ENCODE measurements at regions not wholly inside any gene's neighbourhood (a gene's known extent, or its start where the extent isn't known, plus 50 kb on each side); places are given as distances from the start of the nearest gene placed in this dataset.
A peak's percentile ranks its signal among the peaks of the same experiment; 100 is the strongest.

DNA sequence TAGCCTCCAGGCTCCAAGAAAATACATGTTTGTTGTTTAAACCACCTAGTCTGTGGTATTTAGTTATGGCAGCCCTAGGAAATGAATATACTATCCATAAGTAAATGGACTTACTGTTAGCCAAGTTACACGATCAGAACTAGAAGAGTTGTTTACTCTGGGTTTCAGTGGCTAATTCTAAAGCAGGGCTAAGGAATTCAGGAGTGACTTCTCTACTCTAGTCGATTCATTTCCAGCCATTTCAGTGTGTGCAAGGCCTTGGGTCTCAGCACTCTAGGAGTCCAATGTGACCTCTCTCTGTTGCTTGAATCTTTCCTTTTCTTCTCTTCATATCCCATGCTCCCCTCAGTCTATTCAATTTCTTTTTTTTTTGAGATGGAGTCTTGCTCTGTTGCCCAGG, 66.7 kb downstream of the BHLHE40 start:
- TF ChIP-seq CTCF (IDR thresholded peaks at IDR 0.05; ENCODE audit: insufficient read depth, low read length, missing control alignments), result no peak
- ChIA-PET CTCF (interaction anchor here (0.6 to 3.5 kb wide), 3 partner anchors 214 to 354 kb away, joined by 3 to 10 read pairs (median 3); no protein-coding TSS in a partner anchor), POLR2A (no interaction called here)
- no peak overlapping the region for H3K4me3 ChIP-seq (ENCODE audit: low read depth, low read length)
- DNase-seq (ENCODE audit: low read depth, low spot score), result no peak

DNA sequence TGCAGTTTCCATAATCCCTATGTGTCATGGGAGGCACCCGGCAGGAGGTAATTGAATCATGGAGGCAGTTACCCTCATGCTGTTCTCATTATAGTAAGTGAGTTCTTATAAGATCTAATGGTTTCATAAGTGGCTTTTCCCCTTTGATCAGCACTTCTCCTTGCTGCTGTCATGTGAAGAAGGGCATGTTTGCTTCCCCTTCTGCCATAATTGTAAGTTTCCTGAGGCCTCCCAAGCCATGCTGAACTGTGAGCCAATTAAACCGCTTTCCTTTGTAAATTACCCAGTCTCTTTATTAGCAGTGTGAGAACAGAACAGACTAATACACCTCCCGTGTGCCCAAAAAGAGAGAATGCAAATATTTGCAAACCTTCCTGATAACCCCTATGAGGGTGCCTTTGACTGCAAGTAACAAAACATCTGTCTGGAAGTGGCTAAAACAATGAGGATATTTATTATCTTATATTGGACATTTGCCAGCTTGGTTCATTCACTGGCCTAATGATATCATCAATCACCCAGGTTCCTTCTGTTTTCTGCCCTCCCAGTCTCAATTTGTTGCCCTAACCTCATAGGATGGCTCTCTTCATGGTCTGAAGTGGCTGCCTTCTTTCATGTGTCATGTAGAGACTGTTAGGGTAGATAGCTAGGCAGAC, 68.7 kb downstream of the BHLHE40 start:
- POLR2A ChIA-PET, result no interaction called here

GRCh38 chr3:5051772-5052171, 70.3 kb upstream of the ARL8B start:
- ChIA-PET CTCF (interaction anchor here (1.3 to 11.7 kb wide), 7 partner anchors 9 to 397 kb away, joined by 4 to 416 read pairs (median 5); no protein-coding TSS in a partner anchor), POLR2A (interaction anchor here (0.5 kb wide), 1 partner anchor 71 kb away, joined by 3 read pairs; no protein-coding TSS in a partner anchor)
- DNase-seq (ENCODE audit: low read depth, low spot score), result no peak
- H3K4me3 ChIP-seq (ENCODE audit: low read depth, low read length), result no peak overlapping the region
- no peak for TF ChIP-seq CTCF (IDR thresholded peaks at IDR 0.05; ENCODE audit: insufficient read depth, low read length, missing control alignments)

More for the DNA sequence above, 68.7 kb downstream of the BHLHE40 start:
- CTCF ChIA-PET, result interaction anchor here (1.4 to 3.5 kb wide), 2 partner anchors 10 to 336 kb away, joined by 4 to 10 read pairs; no protein-coding TSS in a partner anchor
- no peak for TF ChIP-seq CTCF (IDR thresholded peaks at IDR 0.05; ENCODE audit: insufficient read depth, low read length, missing control alignments)
- no peak overlapping the region for H3K4me3 ChIP-seq (ENCODE audit: low read depth, low read length)
- no peak for DNase-seq (ENCODE audit: low read depth, low spot score)

- H3K4me3 ChIP-seq (ENCODE audit: low read depth, low read length), result no peak overlapping the region
- POLR2A ChIA-PET, result interaction anchor here (0.5 kb wide), 1 partner anchor 71 kb away, joined by 3 read pairs; no protein-coding TSS in a partner anchor
- DNase-seq (ENCODE audit: low read depth, low spot score), result no peak
- CTCF ChIA-PET, result interaction anchor here (1.1 to 11.7 kb wide), 8 partner anchors 10 to 395 kb away, joined by 4 to 416 read pairs (median 6); no protein-coding TSS in a partner anchor
- no peak for TF ChIP-seq CTCF (IDR thresholded peaks at IDR 0.05; ENCODE audit: insufficient read depth, low read length, missing control alignments)
These were observed 69.8 kb upstream of the ARL8B start for GRCh38 chr3:5052247-5052646.

- ChIA-PET CTCF (interaction anchor here (1.0 to 11.7 kb wide), 9 partner anchors 11 to 396 kb away, joined by 3 to 416 read pairs (median 6); partner anchors contain the start of gene BHLHE40), POLR2A (interaction anchor here (0.5 to 1.8 kb wide), 6 partner anchors 25 to 568 kb away, joined by 3 to 16 read pairs (median 8); partner anchors contain the start of gene BHLHE40)
- peak; percentile 53 for DNase-seq (ENCODE audit: low read depth, low spot score)
- no peak overlapping the region for H3K4me3 ChIP-seq (ENCODE audit: low read depth, low read length)
- TF ChIP-seq CTCF (IDR thresholded peaks at IDR 0.05; ENCODE audit: insufficient read depth, low read length, missing control alignments), result no peak
These were observed 68.9 kb upstream of the ARL8B start for GRCh38 chr3:5053021-5053831.
